ENCODE measurements at regions not wholly inside any gene's neighbourhood (a gene's known extent, or its start where the extent isn't known, plus 50 kb on each side); places are given as distances from the start of the nearest gene placed in this dataset.

GRCh38 chr10:4068629-4069028, 283.6 kb upstream of the KLF6 start:
- TF ChIP-seq CTCF (IDR thresholded peaks at IDR 0.05) (no peak), EZH2 (IDR thresholded peaks at IDR 0.05; ENCODE audit: borderline replicate concordance, insufficient read depth, low read depth, low read length, poor library complexity, severe bottlenecking) (no peak)

Measured in B cell (primary cell).